Lung (tissue), 11 donors: ENCODE measurements at regions not wholly inside any gene's neighbourhood (a gene's known extent, or its start where the extent isn't known, plus 50 kb on each side); places are given as distances from the start of the nearest gene placed in this dataset.

ENCODE experiments used
- ATAC-seq: fragments of 200-7000 bp; cut with Tn5 transposase; one replicate; pipeline ENCODE4 v1.9.1; 2020; ENCODE audit warnings: moderate number of reproducible peaks; ENCODE audit not compliant: insufficient read depth, low FRiP score
- DNase-seq, 3 donors: peaks; one replicate each; pipeline ENCODE4 v3.0.0-alpha.2; 2013 to 2017
- H3K27ac ChIP-seq, 2 donors: one replicate each; pipeline ENCODE4 v1.5.1; 2013; ENCODE audit warnings: mild to moderate bottlenecking in 2 of 2, moderate library complexity in 2 of 2, control low read depth in 1 of 2, inconsistent platforms in 1 of 2, low read depth in 1 of 2, low read length in 1 of 2
- H3K27me3 ChIP-seq, 3 donors: one replicate each; pipeline ENCODE4 v1.5.1; 2013; ENCODE audit warnings: low read length in 2 of 3; ENCODE audit not compliant: control insufficient read depth in 3 of 3, insufficient read depth in 3 of 3
- H3K36me3 ChIP-seq, 4 donors: one replicate each; pipeline ENCODE4 v1.5.1; 2013; ENCODE audit warnings: low read length in 4 of 4, mild to moderate bottlenecking in 1 of 4, moderate library complexity in 1 of 4; ENCODE audit not compliant: control insufficient read depth in 4 of 4, insufficient read depth in 4 of 4
- H3K4me1 ChIP-seq, 5 donors: one replicate each; pipeline ENCODE4 v1.5.1; 2013; ENCODE audit warnings: low read length in 5 of 5, mild to moderate bottlenecking in 2 of 5, moderate library complexity in 1 of 5; ENCODE audit not compliant: control insufficient read depth in 5 of 5, insufficient read depth in 5 of 5
- H3K4me3 ChIP-seq: one replicate; pipeline ENCODE4 v1.5.1; 2013; ENCODE audit warnings: mild to moderate bottlenecking, control low read depth, moderate library complexity
- H3K9ac ChIP-seq, 2 donors: one replicate each; pipeline ENCODE4 v1.5.1; 2013; ENCODE audit warnings: low read length in 2 of 2, control low read depth in 1 of 2; ENCODE audit not compliant: insufficient read depth in 1 of 2
- H3K9me3 ChIP-seq, 4 donors: one replicate each; pipeline ENCODE4 v1.5.1; 2013; ENCODE audit warnings: low read length in 3 of 4, mild to moderate bottlenecking in 1 of 4, moderate library complexity in 1 of 4; ENCODE audit not compliant: control insufficient read depth in 4 of 4, insufficient read depth in 3 of 4
- WGBS, 2 donors: extraction: QIAGEN DNeasy Blood & Tissue Kit; methylation state at CpG; one replicate each; pipeline ENCODE4 v1.1.7; 2013; 5-methylcytosine and 5-hydroxymethylcytosine counted together
- TF ChIP-seq, protein P1 (sequence below): IDR thresholded peaks from 2 replicates; pipeline ENCODE4 v1.5.1; 2012; ENCODE audit warnings: mild to moderate bottlenecking; ENCODE audit errors: control extremely low read depth, extremely low read depth
- donor health status: control.
- donor health status: control.
- donor health status: Bipolar disorder and iron deficiency.
- donor health status: healthy.
- donor health status: DM: yes; HTN: yes; CAD: no.

- Histone ChIP-seq H3K4me1 (peaks cover 0 to 6% (median 0%) of the 10 kb centered on the region in 5 donors), H3K9me3 (peaks cover 0 to 2% (median 0%) of the 10 kb centered on the region in 4 donors), H3K36me3 (no peaks in the 10 kb centered on the region), H3K4me3 (no peak overlapping the region), H3K9ac (no peak overlapping the region), H3K27me3 (no peaks in the 10 kb centered on the region), H3K27ac (no peak overlapping the region)
- DNase-seq (no peak), ATAC-seq (no peak)
- 90 to 93% methylated on average over 6 of the region's 6 CpGs for WGBS, 2 donors
- TF ChIP-seq, protein P1, sequence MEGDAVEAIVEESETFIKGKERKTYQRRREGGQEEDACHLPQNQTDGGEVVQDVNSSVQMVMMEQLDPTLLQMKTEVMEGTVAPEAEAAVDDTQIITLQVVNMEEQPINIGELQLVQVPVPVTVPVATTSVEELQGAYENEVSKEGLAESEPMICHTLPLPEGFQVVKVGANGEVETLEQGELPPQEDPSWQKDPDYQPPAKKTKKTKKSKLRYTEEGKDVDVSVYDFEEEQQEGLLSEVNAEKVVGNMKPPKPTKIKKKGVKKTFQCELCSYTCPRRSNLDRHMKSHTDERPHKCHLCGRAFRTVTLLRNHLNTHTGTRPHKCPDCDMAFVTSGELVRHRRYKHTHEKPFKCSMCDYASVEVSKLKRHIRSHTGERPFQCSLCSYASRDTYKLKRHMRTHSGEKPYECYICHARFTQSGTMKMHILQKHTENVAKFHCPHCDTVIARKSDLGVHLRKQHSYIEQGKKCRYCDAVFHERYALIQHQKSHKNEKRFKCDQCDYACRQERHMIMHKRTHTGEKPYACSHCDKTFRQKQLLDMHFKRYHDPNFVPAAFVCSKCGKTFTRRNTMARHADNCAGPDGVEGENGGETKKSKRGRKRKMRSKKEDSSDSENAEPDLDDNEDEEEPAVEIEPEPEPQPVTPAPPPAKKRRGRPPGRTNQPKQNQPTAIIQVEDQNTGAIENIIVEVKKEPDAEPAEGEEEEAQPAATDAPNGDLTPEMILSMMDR: no peak
Observed at GRCh38 chr2:53460937-53461336, 306.7 kb upstream of the CHAC2 start.

DNA sequence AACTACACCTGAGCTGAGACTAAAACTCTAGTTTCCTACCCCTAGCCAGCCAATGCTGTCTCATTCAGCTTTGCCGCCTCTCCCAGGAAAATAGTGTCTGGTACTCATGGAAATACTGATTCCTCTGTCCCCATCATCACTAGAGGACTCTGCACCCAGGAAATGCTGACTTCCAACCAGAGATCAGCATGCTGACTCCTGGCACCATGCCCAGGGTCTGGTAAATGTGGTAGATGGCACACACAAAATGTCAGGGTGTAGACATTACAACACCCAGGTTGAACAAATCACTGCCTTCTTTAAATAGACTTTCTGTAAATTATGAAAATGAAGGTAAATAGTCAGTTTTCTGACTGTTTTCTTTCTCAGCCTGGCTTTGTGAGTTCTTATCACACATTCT, 307.3 kb upstream of the CHAC2 start:
- ATAC-seq (no peak), DNase-seq (no peak)
- Histone ChIP-seq H3K4me1 (peaks cover 0 to 6% (median 0%) of the 10 kb centered on the region in 5 donors), H3K36me3 (no peaks in the 10 kb centered on the region), H3K27me3 (no peaks in the 10 kb centered on the region), H3K4me3 (no peak overlapping the region), H3K9ac (no peak overlapping the region), H3K9me3 (peaks cover 0 to 2% (median 0%) of the 10 kb centered on the region in 4 donors), H3K27ac (no peak overlapping the region)
- WGBS, 2 donors: 18 to 46% methylated on average over 1 of the region's 1 CpG
- TF ChIP-seq, protein P1: no peak

DNA sequence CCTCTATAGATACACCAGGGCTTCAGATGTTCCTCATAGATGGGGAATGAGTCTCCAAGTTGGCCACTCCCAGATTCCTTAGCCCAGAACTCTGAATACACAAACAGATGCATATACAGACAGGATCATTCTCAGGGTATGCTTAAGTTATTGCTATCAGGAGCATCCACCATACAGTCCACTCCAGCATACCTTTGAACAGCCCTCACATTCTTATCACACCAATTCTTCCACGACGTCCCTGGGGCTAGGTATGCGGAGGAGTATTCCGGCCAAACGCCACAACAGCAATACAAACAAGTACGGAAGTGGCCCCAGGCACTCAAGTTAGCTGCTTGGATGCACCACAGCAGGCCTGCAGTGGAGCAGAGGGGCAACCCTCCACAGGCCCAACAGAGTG, 312.5 kb upstream of the CHAC2 start:
- H3K36me3 ChIP-seq: no peaks in the 10 kb centered on the region
- no peak overlapping the region for H3K4me3 ChIP-seq
- no peak overlapping the region for H3K27ac ChIP-seq
- H3K9ac ChIP-seq: no peak overlapping the region
- H3K4me1 ChIP-seq: peaks cover 0 to 5% (median 0%) of the 10 kb centered on the region in 5 donors
- no peak for DNase-seq
- TF ChIP-seq, protein P1: no peak
- peaks cover 0 to 2% (median 0%) of the 10 kb centered on the region in 4 donors for H3K9me3 ChIP-seq
- no peak for ATAC-seq
- 74 to 83% methylated on average over 6 of the region's 6 CpGs for WGBS, 2 donors
- H3K27me3 ChIP-seq: no peaks in the 10 kb centered on the region
